GM12873 (cell line): ENCODE measurements at regions not wholly inside any gene's neighbourhood (a gene's known extent, or its start where the extent isn't known, plus 50 kb on each side); places are given as distances from the start of the nearest gene placed in this dataset.

Experiments used
- TF ChIP-seq, protein P1 (sequence below): IDR thresholded peaks from 2 replicates; pipeline ENCODE4 v1.5.1; 2012; ENCODE audit warnings: low read depth, mild to moderate bottlenecking, moderate library complexity, low read length, control low read depth; ENCODE audit not compliant: insufficient read depth; ENCODE audit errors: missing control alignments

DNA sequence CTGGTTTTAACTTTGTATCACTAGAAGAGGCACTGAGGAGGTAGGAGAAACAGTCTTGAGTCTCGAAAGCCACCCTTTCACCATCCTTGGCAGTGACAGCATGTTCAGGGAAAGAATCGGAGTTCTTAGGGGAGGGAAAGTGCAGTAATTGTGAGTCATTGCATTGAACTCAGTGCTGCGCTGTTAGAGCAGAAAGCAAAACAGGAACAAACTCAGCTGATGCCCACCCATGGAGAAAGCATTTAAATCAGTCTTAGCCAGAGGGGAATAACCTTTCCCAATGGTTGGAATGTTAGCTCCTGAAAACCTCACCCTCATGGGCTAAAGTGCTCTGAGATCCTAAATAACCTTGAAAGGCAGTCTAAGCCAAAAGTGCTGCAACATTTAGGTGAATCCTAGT, 845.6 kb upstream of the CNTNAP5 start:
- TF ChIP-seq, protein P1, sequence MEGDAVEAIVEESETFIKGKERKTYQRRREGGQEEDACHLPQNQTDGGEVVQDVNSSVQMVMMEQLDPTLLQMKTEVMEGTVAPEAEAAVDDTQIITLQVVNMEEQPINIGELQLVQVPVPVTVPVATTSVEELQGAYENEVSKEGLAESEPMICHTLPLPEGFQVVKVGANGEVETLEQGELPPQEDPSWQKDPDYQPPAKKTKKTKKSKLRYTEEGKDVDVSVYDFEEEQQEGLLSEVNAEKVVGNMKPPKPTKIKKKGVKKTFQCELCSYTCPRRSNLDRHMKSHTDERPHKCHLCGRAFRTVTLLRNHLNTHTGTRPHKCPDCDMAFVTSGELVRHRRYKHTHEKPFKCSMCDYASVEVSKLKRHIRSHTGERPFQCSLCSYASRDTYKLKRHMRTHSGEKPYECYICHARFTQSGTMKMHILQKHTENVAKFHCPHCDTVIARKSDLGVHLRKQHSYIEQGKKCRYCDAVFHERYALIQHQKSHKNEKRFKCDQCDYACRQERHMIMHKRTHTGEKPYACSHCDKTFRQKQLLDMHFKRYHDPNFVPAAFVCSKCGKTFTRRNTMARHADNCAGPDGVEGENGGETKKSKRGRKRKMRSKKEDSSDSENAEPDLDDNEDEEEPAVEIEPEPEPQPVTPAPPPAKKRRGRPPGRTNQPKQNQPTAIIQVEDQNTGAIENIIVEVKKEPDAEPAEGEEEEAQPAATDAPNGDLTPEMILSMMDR = no peak

GRCh38 chr2:123195957-123196356, 829.1 kb upstream of the CNTNAP5 start:
- TF ChIP-seq, protein P1 = no peak

GRCh38 chr2:123200035-123200434, 825.1 kb upstream of the CNTNAP5 start:
- TF ChIP-seq, protein P1 = no peak

DNA sequence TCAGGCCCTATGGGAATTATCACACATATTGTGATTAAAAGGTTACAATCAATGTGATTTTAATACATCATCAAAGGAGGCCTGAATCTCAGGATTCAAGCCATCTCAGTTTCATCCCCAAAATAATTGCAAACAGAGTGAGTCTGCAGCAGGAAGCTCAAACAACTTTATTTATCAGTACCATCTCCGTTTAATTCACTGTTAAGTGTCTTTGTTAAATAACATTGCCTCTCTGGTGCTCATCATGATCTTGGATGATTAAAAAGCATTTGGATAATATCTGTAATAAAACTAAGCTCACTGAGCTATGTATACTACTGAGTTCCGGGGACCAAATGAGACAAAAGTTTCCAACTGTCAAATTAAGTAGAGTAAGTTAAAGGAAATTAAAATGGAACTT, 817.8 kb upstream of the CNTNAP5 start:
- TF ChIP-seq, protein P1 = no peak

- TF ChIP-seq, protein P1 = no peak
Observed at GRCh38 chr2:123209202-123209601, 815.9 kb upstream of the CNTNAP5 start.

DNA sequence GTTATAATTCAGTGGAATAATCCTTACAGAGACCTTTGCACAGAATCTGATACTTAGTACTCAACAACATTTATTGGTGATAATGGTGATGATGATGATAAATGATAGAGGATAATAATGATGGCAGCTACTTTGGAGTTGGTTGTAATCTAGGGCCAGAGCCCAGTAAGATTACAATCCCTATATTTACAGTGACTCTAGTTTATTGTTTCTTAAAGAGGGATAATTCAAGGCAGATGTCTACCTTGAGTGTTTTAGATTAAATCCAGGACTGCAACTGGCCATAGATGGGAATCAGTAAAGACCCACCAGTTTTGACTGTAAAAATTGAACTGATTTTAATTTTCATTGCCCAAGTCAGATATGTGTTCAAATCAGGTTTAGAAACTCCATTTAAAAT, 813.9 kb upstream of the CNTNAP5 start:
- TF ChIP-seq, protein P1 = no peak

GRCh38 chr2:123245156-123245555, 779.9 kb upstream of the CNTNAP5 start:
- TF ChIP-seq, protein P1 = no peak

DNA sequence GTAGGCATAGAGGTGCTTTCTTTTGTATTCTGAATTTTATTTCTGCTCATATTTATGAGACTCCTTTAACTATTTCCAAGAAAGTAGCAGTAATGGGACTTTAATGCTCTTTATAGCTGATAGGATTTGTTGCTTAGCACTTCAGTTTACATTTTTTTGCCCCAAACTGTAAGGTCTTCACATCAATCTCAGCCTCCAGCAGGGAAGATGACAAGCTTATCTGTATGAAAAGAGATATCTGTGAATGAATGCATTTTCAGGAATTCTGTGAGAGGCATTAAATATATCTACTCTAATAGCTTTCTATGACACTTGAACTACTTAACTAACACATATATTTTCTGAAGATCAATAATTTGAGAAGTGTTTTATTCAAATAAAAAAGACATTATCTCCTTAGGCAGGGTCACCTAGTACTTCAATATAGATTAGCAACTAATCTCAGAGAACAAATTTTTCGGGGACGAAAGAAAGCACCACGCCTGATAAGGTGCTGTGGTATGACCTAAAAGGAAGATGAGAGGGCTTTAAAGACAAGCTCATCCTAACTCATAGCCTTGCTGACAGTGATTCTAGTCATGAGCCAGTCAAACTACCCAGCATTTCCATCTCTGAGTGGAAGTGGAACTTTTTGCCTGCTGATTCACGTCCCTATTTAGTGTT, 766.1 kb upstream of the CNTNAP5 start:
- TF ChIP-seq, protein P1 = no peak
